Fibroblast of gingiva (primary cell): ENCODE measurements at regions not wholly inside any gene's neighbourhood (a gene's known extent, or its start where the extent isn't known, plus 50 kb on each side); places are given as distances from the start of the nearest gene placed in this dataset.

Experiments used
- DNase-seq: peaks from one replicate; pipeline ENCODE4 v3.0.0-alpha.2; 2011; ENCODE audit warnings: low read depth

- DNase-seq: no peak
Observed at GRCh38 chr1:168455764-168456163, 88.0 kb downstream of the XCL2 start.

GRCh38 chr1:168454211-168454815 lies 89.5 kb downstream of the XCL2 start:
- no peak for DNase-seq

GRCh38 chr1:168453056-168453455 lies 90.7 kb downstream of the XCL2 start:
- no peak for DNase-seq

DNA sequence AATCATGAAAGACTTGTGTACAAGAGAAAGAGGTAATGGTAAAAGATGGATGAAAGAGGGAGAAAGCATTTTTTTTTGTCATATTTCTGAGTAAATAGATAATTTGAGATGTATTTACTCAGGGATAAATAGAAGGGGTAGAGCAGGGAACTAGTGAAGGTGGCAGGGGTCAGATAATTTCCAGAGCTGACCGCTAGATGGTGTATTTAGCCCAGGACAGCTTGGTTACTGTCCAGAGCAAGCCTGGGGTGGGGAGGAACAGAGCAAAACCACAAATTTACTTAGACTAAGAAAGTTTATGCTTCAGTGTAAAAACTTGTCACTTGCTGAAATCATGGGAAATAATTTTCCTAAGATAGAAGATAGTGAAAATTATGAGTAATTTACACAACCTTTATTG lies 91.5 kb downstream of the XCL2 start:
- no peak for DNase-seq

- no peak for DNase-seq
Observed at GRCh38 chr1:168447871-168448270, 95.9 kb downstream of the XCL2 start.

DNA sequence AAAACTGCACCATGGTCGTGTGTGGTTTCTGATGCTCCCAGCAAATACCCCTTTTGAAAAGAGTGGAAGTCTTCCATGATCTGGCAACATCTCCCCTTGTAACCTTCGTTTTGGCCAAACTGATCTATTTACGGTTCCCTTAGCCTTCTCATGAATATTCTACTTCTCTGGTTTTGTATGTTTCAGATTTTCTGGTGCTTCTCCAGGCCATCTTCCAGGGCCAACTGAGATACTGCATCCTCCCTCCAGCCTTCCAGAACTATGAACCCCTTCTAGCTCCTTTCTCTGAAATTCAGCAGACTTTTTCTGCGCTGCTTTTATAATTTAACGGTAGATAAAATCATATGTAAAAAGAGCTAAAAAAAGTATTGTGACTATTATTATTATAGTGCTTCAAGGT lies 97.7 kb downstream of the XCL2 start:
- DNase-seq: no peak

DNA sequence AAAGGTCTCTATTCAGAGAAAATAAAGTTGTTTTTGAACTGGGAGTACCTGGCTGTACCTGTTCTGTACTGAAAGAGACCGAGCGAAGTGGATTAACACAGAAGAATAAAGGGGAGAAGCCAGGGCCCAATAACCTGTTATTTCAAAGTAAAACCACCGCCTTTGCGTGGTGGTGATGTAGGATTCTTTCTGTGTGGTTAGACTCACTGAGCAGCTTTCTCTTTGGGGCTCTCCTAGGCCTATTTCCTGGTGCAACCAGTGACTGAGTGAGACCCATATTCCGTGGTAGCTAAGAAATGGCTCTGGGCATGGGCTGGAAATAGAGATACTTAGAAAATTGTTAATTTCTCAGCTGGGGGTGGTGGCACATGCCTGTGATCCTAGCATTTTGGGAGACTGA lies 99.9 kb downstream of the XCL2 start:
- no peak for DNase-seq

GRCh38 chr1:168443356-168443755 lies 100.4 kb downstream of the XCL2 start:
- DNase-seq: no peak

- no peak for DNase-seq
Observed at GRCh38 chr1:168442931-168443330, 100.9 kb downstream of the XCL2 start.

GRCh38 chr1:168441745-168442144 lies 102.1 kb downstream of the XCL2 start:
- DNase-seq: no peak

DNA sequence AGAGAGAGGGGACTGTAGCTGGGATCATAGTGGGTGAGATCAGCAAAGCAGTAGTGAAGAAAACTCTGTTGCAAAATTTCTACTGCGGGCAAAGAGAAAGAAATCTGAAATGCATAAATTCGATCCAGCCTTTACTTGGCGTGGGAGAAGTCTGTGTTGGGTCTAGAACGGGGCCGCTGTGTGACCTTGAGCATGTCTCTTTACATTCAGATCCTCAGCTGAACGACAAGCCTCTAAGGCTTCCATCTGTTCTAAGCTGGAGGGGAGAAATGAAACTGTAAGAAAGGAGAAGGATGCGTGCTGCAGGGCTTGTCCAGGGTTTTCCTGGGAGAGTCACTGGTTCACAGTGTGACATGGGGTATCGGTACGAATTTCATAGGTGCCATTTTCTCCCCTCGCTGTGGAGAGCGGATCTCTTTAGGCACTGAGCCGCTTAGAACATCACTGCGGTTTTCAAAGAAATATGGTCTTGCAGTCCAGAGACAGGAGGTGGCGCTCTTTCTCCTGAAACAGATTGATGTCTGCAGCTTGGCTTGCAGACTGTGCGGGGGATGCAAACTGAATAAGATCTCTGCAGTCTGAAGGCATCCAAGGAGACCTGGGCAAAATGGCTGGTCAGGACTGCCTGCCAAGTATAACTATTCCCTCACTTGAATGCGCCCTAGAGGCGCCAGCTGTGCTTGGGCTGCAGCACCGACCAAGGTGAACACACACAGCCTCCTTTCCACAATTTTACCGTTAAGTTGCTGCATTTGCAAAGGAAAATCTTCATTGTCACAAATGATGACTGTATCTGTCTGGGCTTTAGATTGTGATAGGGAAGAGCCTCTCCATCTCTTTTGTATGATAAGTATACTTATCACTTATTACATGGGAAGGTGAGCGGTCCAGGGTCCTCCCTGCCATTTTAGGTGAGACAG lies 104.1 kb downstream of the XCL2 start:
- DNase-seq: peak; percentile 81

- no peak for DNase-seq
Observed at GRCh38 chr1:168438626-168439025, 105.2 kb downstream of the XCL2 start.

GRCh38 chr1:168437821-168438220 lies 106.0 kb downstream of the XCL2 start:
- no peak for DNase-seq

DNA sequence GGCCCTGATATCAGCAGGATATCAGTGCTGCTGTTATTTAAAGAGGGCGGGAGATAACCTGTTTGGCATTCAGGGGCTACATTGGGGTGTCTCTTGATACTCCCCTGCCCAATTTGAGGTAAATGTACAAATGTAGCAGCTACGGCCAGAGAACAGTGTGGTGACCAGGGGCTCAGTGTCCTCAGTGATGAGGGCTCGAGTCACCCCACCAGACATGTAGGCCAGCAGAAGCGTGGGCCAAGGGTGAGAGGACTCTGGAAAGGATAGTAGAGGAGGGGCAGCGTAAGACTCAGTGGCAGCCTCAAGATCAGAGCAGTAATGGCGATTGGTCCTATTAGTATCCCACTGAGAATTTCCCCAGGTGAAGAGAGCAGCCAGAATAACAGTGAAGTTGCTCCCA lies 108.4 kb downstream of the XCL2 start:
- DNase-seq: no peak

- no peak for DNase-seq
Observed at GRCh38 chr1:168433238-168433637, 110.6 kb downstream of the XCL2 start.

GRCh38 chr1:168431882-168432281 lies 111.9 kb downstream of the XCL2 start:
- DNase-seq: no peak

DNA sequence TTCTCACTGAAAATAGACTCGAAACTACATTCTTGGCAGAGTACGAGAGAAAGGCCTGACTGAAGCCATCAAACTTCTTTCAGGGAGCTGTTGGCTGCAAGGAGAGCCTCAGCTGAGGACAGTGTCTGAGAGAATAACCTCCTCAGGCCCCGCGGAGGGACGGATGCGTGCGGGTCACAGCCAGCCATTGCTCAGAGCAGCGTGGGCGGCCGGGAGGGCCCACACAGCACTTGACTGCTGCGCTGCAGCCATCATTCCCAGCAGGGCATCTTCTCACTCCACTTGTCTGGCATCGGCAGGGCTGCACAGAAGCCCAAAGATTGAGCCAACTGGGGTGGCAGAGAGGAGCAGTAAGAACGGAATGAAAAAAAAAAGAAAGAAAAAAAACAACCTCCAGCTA lies 113.5 kb downstream of the XCL2 start:
- DNase-seq: no peak

DNA sequence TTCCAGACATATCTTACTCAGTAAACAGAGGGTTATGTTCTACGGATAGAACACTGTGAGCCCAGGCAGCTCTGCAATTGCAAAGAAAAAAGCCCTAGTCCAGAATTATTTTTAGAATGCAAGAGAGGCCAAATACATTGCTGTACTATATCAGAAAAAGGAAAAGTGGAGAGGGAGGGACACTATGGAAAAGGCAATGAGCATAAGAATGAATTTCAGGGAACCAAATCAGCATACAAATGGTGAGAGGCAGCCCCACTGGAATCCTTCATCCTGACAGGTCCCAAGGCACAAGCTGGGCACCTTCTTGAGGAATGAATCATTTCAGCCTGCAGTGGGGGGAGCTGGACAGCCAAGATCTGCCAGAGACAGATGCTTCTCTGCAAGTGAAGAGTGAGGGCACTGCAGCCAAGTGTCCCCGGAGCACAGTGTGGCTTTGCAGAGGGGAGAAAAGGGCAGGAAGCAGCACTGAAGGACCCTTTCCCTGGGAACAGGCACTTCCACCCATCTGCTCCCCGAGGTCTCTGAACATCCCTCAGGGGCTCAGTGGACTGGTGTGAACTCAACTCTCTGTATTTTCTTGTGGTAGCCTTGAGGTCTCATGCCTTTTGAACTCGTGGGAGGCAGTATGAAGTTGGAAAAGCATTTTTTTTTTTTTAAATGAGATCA lies 115.6 kb downstream of the XCL2 start:
- DNase-seq: no peak

DNA sequence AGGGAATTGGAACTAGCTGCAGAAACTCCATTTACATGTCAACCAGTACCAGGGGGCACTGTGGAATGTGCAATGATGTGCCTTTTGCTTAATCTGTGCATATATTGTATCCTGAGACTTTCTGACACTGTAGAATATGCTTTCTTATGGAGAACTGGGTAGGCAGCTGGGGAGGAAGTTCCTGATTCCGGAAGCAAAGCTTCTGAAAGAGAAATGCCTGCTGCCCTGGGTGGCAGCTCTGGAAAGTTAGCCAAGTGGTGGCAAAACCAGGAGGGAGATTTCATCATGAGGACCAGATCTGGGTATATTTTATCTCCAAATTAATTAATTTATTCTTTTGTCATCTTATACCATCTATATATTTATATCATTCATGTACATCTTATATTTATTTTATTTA lies 116.7 kb downstream of the XCL2 start:
- no peak for DNase-seq

DNA sequence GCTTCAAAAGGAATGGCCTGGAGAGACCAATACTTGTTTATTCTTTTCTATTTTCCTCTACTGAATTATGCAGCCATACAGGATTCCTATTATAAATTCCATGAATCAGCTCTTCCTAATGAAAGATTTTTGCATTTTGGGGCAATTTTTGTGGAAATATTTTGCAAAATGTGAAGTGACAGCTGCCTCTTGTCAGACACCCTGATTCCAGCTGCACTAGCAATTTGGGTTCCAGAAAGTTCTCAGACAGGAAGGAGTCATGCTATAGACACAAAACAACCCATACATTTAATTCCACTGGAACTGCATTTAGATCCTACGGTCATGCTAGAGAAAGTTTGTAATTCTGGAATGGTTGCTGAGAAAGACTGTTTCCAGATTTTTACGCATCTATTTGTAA lies 119.5 kb downstream of the XCL2 start:
- no peak for DNase-seq

GRCh38 chr1:168422203-168422847 lies 121.5 kb downstream of the XCL2 start:
- DNase-seq: no peak

DNA sequence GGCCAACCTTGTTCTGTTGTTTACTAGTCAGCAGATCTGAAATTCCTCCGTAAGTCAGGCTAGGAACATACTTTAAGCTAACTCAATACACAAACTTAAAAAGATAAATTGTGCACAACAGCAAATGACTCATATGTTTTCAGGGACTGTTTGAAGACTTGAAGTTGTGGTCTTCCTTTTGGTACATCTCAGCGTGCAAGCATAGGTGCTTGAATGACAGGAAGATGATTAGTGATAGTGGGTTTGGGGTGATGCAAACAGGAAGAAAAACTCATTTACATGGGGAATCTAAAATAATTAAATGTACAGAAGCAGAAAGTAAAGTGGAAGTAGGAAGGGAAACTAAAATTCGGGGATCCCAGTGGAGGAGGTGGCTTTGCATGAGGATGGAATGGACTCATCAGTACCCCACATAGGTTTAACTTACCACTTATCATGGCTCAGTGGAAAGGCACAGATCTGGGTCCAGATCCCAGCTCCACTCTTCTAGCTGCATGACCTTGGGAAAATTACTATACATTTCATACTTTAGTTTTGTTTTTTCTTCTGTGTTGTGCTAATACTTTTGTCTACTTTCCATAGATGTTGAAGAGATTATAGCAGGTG lies 122.3 kb downstream of the XCL2 start:
- DNase-seq: no peak
